Pancreas (tissue), 10 donors: ENCODE measurements at regions not wholly inside any gene's neighbourhood (a gene's known extent, or its start where the extent isn't known, plus 50 kb on each side); places are given as distances from the start of the nearest gene placed in this dataset.
"Not testable (repeated sequence)": the region's sequence is repeated elsewhere in the genome, so short reads cannot be mapped to it uniquely, and the experiment has no call there.

Experiments used
- ATAC-seq, 4 donors: fragments of 200-7000 bp; cut with Tn5 transposase; one replicate each; pipeline versions ENCODE4 v1.8.0 to v1.9.1; 2020; ENCODE audit warnings: mild to moderate bottlenecking in 4 of 4, moderate library complexity in 4 of 4
- DNase-seq, 6 donors: peaks; one replicate each; pipeline ENCODE4 v3.0.0-alpha.2; 2020
- FAIRE-seq: peaks from 2 replicates; lab custom pipeline; 2012; peaks lifted over from hg19 to GRCh38; lab: Jason Lieb, UNC
- H3K27ac ChIP-seq, 4 donors: fragments of 200-600 bp; sonication (generic); 1 replicate in 3 of 4; 2 replicates in 1 of 4; pipeline versions ENCODE4 v1.5.0 to v1.8.0; 2020
- H3K27me3 ChIP-seq, 4 donors: fragments of 200-600 bp; one replicate each; pipeline ENCODE4 v1.8.0; 2021
- H3K36me3 ChIP-seq, 3 donors: fragments of 200-600 bp; sonication (generic) in 1 of 3; one replicate each; pipeline versions ENCODE4 v1.5.0 to v1.8.0; 2020 to 2021
- H3K4me1 ChIP-seq, 3 donors: fragments of 200-600 bp; one replicate each; pipeline ENCODE4 v1.8.0; 2021
- H3K4me3 ChIP-seq, 4 donors: fragments of 200-600 bp; sonication (generic) in 2 of 4; one replicate each; pipeline versions ENCODE4 v1.5.0 to v1.8.0; 2020 to 2021
- H3K9me3 ChIP-seq, 4 donors: fragments of 200-600 bp; one replicate each; pipeline ENCODE4 v1.8.0; 2021
- CTCF ChIP-seq, 4 donors: fragments of 200-600 bp; sonication (generic) in 3 of 4; IDR thresholded peaks; one replicate each; pipeline versions ENCODE4 v1.5.0 to v1.8.0; 2021; ENCODE audit warnings: antibody characterized with exemption in 4 of 4
- WGBS, 2 donors: extraction: QIAGEN DNeasy Blood & Tissue Kit; methylation state at CpG; one replicate each; pipeline ENCODE4 v1.1.7; 2013; 5-methylcytosine and 5-hydroxymethylcytosine counted together
- intact Hi-C, 3 donors: fragments of 100-400 bp; cut with DNase I; formaldehyde crosslinking; loops; one replicate each; pipeline versions ENCODE4 v1.11.1 to v1.14.2; 2022
- donor health status: healthy with polysubstance abuse.
- donor health status: DM: no; HTN: no; CAD: no; lungs with moderate emphysema.
- donor health status: DM: no; HTN: no; CAD: no.
- donor health status: control.
- donor health status: control.
- donor health status: Bipolar disorder and iron deficiency.
- donor health status: DM: yes; HTN: yes; CAD: no.
- donor health status: DM: no; HTN: no; CAD: no.
- donor health status: DM: no; HTN: no; CAD: no.
- donor health status: DM: yes; HTN: yes; CAD: no.

GRCh38 chr2:221997683-221998082 is 301.1 kb downstream of the PAX3 start:
- ATAC-seq, result no peak
- no peak for DNase-seq
- no peaks in the 10 kb centered on the region for H3K9me3 ChIP-seq
- intact Hi-C loops, result no loop called here
- H3K4me1 ChIP-seq, result no peaks in the 10 kb centered on the region
- H3K36me3 ChIP-seq, result no peaks in the 10 kb centered on the region
- TF ChIP-seq CTCF (IDR thresholded peaks at IDR 0.05), result no peak
- peaks cover 0 to 4% (median 0%) of the 10 kb centered on the region in 4 donors for H3K27me3 ChIP-seq
- WGBS, 2 donors, result 39 to 41% methylated on average over 1 of the region's 1 CpG
- no peak for FAIRE-seq
- no peak overlapping the region for H3K27ac ChIP-seq
- H3K4me3 ChIP-seq, result no peak overlapping the region

- FAIRE-seq, result no peak
- Histone ChIP-seq H3K36me3 (no peaks in the 10 kb centered on the region), H3K4me1 (no peaks in the 10 kb centered on the region), H3K9me3 (no peaks in the 10 kb centered on the region), H3K4me3 (no peak overlapping the region), H3K27ac (no peak overlapping the region), H3K27me3 (peaks cover 0 to 4% (median 0%) of the 10 kb centered on the region in 4 donors)
- TF ChIP-seq CTCF (IDR thresholded peaks at IDR 0.05), result no peak
- intact Hi-C loops, result no loop called here
- no peak for ATAC-seq
- DNase-seq, result no peak
- 38 to 40% methylated on average over 3 of the region's 3 CpGs for WGBS, 2 donors
Observed at GRCh38 chr2:221997100-221997499, 301.7 kb downstream of the PAX3 start.

GRCh38 chr2:221994926-221995325 is 303.9 kb downstream of the PAX3 start:
- Histone ChIP-seq H3K27ac (no peak overlapping the region), H3K4me1 (no peaks in the 10 kb centered on the region), H3K9me3 (no peaks in the 10 kb centered on the region), H3K4me3 (no peak overlapping the region), H3K36me3 (no peaks in the 10 kb centered on the region), H3K27me3 (peaks cover 0 to 4% (median 0%) of the 10 kb centered on the region in 4 donors)
- WGBS, 2 donors, result 81 to 85% methylated on average over 7 of the region's 7 CpGs
- FAIRE-seq, result no peak
- DNase-seq, result no peak
- intact Hi-C loops, result no loop called here
- no peak for TF ChIP-seq CTCF (IDR thresholded peaks at IDR 0.05)
- ATAC-seq, result no peak

GRCh38 chr2:221984376-221984775 is 314.4 kb downstream of the PAX3 start:
- H3K27ac ChIP-seq, intact Hi-C loops, H3K36me3 ChIP-seq, H3K9me3 ChIP-seq, FAIRE-seq, ATAC-seq, DNase-seq, H3K4me3 ChIP-seq, H3K27me3 ChIP-seq, H3K4me1 ChIP-seq: not testable (repeated sequence)
- WGBS, 2 donors, result 75 to 79% methylated on average over 5 to 12 of the region's 13 CpGs

- no peaks in the 10 kb centered on the region for H3K27me3 ChIP-seq
- intact Hi-C loops, result no loop called here
- no peak overlapping the region for H3K4me3 ChIP-seq
- no peak for TF ChIP-seq CTCF (IDR thresholded peaks at IDR 0.05)
- H3K9me3 ChIP-seq, result no peaks in the 10 kb centered on the region
- no peak for DNase-seq
- no peak overlapping the region for H3K27ac ChIP-seq
- no peaks in the 10 kb centered on the region for H3K4me1 ChIP-seq
- no peak for ATAC-seq
- no peak for FAIRE-seq
- H3K36me3 ChIP-seq, result no peaks in the 10 kb centered on the region
- 70 to 71% methylated on average over 4 of the region's 4 CpGs for WGBS, 2 donors
Observed at GRCh38 chr2:221981912-221982470, 316.8 kb downstream of the PAX3 start.
